ENCODE measurements at regions not wholly inside any gene's neighbourhood (a gene's known extent, or its start where the extent isn't known, plus 50 kb on each side); places are given as distances from the start of the nearest gene placed in this dataset.

DNA sequence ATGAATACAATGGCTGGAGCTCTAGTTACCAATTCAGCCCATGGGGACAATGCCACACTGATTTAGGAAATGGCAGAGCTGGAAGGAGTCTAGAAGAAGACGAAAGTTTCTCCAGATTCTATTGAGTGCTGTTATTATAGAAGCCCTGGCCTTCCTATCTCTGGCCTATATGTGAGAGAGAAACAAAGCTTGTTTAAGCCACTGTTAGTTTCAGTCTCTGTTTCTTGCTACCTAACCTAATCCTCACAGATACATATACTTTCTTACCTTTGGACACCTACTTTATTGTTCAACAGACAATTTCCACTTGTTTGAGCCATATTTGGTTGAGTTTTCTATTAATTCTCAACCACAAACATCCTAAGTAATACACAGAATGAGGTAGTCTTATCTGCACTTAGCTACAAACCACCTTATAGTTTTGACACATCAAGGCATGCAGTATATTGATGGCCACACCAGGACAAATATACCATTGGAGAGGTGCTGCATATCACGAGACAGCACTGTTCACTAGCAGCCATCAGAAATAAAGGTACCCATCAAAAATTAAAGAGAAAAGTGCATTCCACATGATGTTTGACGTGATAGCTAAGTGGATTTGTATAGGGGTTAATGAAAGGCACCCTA lies 190.2 kb downstream of the SMIM20 start:
- no peak for DNase-seq (ENCODE audit: low read depth)

DNA sequence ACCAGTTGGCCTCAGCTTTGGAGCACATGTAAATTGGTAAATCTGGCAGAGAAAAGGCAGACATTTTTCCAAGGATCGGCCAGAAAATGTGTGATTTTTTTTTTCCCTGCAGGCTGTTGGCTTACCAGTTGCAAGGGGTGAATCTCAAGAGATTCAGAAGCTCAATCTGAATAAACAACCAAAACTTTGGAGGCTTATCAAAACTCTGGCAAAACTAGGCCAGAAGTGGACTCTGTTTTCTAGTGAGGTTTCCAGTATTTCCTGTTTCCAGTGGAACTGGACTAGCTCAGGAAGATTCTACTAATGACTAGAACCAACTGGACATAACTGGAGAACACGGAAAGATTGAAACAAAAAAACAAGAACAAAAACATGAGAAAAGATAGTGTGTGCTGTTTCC lies 191.3 kb downstream of the SMIM20 start:
- no peak for DNase-seq (ENCODE audit: low read depth)

DNA sequence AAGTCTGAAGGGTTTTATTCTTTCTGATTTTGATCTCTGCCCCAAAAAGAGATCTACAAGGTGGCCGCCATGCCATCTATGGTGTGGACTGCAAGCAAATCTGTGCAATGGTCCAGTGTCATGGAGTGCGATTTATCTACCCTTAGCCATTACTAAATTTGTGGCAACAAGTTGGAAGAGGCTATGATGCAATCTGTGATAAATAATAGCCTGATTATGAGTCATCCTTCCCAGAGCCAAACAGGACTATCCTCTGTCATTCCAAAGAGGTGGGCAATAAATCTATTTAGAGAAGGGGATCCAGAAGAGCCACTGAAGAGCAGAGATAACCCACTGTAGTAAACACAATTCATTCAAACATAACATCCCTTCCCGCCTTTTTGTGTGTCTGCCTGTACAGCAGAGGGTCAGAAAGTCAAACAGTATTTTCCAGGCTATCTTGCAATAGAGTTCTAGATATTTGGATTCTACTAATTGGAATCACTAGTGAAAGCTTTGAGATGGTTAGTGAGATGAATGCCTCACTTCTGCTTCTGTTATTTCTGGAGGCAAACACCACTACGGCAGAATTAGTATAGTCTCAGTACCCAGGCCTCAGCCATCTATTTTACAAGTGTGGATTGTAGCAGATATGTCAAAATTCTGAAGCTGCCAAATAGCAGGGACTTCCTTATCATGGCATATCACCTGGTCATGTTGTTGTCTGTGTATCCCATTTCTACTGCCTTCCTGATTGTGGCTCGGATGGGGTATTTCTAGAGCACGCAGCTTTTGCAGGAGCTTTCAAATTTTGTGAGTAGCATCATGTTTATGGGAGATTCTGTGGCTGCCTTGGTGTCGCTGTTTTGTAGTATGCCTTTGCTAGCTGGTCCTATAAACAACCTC lies 192.0 kb downstream of the SMIM20 start:
- DNase-seq (ENCODE audit: low read depth) = no peak

DNA sequence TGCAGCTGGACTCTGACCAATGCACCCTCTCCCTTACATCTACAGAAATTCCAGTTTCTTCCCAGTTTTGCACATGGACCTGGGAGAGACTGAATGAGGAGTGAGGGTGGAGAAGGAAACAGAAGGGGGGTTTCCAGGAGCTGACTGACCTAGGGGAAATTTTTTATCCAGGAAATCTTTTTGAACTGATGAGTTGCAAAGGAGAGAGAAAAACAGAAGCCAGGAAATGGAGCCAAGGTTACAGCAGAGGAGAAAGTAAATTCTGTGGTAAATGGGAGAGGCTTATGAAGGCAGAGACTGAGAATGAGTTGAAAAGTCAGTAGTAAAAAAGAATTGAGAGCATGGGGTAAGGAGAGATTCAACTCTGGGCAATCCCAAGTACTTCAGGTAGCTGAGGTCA lies 192.8 kb downstream of the SMIM20 start:
- DNase-seq (ENCODE audit: low read depth) = no peak

DNA sequence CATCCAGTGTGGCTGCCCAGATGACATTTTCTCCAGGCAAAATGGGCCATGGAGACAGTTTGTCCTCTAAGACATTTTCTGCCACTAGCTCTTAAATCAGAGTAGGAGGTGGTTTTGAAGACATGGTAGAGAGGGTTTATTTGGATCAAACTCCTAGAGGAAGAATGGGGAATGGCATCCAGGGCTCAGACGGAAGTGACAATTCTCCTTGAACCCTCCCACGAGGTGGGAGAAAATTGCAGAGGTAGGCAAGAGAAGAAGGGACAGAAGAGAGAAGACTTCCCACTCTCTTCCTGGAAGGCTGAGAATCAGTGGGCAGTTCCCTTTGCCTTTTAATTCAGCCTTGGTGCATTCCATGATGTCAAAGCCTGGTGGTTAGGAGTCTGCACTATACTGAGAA lies 194.0 kb downstream of the SMIM20 start:
- no peak for DNase-seq (ENCODE audit: low read depth)

DNA sequence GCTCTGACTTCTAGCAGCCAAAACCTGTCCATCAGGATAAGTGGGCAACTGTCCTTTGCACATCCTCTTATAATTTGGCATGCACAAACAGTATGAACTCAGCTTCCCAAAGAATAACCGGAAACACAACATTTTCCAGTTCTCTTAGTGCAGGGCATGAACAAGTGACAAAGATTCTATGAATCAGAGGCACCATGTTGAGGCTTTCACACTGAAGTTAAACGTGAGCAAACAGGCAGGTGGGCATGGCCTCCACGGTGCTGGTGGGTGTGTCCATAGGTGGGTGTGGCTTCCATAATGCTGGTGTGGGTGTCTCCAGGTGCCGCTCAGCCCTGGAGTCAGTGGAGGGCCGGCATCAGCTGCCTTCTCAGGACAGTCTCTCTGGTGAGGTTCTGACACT lies 196.5 kb downstream of the SMIM20 start:
- no peak for DNase-seq (ENCODE audit: low read depth)

DNA sequence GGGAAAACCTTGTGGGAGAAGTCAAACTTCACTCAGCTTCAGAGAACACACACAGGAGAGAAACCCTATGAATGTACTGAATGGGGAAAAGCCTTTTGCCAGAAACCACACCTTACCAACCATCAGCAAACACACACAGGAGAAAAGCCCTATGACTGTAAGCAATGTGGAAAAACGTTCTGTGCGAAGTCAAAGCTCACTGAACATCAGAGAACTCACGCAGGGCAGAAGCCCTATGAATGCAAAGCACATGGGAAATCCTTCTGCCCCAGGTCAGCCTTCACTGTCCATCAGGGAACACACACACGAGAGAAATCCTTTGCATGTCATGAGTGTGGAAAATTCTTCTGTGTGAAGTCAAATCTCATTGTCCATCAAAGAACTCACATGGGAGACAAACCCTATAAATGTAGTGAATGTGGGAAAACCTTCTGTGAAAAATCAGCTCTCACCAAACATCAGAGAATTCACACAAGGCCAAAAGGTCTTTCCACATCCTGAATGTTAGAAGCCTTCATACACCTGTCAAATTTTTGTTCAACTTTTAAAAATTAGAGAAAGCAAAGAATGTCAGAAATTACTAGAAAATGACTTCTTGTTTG lies 199.4 kb downstream of the SMIM20 start:
- no peak for DNase-seq (ENCODE audit: low read depth)

DNA sequence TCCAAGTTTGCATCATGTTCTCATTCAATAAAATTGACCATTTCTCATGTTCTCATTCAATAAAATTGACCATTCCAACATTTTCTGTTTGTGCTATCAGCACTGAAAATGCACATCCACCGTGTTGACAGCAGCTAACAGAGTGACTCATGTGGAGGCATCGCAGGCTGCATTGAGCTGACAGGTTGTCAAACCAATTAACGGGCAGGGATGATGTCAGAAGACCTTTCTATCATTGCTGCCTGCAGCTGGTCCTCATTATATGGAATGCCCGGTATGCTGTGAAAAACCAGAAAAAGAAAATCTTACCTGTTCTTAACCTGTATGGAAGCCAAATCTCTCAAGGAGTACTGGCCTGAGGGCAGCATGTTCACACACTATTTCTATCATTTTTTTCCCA lies 202.0 kb downstream of the SMIM20 start:
- DNase-seq (ENCODE audit: low read depth) = no peak

DNA sequence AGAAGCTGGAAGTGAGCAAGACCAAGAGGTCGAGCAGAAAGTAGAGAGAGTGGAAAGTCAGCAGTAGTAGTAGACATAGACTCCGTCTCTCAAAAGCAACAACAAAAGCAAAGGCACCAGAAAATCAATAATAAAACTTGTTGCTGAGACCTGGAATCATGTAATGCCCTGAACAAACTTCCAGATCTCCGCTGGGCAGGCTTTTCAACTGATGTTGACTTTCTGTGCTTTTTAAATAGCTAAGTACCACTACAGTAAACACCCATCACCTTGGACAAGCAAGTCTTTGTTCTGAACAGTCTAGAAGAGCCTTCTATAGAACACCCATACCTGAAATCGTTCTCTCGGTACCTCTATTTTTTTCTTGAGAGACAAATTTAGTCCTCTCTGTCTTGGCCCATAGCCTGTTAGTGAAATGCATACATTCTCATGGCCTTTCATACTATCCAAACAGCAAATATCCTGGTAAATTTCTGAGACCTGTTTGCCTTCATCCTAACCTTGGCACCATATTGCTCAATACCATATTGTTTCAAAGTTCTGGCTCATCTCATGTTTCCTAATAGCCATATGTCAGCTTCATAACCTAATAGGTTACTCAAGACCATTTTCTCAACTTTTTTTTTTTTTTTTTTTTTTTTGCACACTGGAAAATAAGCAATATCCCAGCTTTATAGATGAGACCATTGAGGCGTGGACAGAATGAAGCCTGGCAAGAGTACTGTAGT lies 200.6 kb upstream of the RBPJ start:
- DNase-seq (ENCODE audit: low read depth) = no peak

DNA sequence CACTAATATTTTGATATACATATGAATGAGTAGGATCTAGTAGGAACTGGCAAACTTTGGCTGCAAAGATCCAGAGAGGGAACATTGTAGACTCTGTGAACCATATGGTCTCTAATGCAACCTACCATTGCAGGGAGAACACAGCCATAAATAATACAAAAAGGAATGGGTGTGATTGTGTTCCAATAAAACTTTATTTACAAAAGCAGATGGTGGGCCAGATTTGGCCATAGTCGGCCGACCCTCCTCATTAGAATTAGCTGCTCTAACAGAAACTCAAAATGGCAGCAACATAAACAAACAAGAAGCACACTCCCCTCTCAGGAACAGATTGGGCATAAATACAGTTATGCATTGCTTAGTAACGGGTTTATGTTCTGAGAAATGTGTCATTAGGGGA lies 198.1 kb upstream of the RBPJ start:
- no peak for DNase-seq (ENCODE audit: low read depth)

DNA sequence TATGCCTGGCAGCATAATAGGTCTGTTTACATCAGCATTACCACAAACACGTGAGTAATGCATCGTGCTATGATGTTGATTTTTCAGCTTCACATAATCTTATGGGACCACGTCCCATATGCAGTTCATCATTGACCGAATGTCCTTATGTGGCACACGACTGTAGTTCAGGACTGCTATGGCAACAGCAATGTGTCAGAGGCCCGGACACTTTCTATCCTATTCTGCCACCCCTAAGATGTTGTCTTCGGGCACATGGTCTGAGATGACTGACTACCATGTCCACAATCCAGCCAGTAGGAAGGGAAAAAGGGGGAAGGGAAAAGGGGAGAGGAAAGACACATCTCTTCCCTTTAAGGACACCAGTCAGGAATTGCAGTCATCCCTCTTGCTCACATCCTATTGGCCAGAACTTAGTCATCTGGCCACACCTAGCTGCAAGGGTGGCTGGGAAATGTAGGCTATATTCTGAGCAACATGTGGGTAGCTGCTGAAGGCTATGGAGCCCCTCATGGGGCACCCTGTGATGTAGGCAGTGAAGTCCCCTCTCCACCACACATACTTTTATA lies 196.0 kb upstream of the RBPJ start:
- no peak for DNase-seq (ENCODE audit: low read depth)

DNA sequence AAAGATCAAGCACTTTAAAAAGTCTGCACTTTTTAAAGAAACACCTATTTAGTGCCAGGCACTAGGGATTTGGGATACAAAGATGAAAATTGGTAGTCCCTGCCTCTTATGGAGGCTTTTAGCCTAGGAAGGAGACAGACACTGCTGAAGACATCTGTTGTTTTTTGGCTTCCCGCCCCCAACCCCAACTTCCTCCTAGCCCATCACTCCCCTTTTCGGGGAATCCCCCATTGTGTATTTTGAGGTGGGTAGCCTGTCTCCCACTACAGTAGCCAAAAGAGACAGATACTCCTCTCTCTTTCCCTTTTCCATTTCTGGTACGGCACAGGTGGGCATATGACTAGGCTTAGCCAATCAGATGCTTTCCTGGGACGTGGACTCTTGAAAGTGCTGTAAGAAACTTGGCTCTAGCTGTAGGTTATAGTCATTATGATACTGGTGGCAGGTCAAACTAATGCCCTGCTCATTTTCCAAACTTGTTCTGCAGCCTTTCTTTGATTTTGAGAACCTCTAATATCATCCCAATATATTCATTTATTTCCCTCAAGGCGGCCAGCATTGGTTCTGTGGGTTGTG lies 194.6 kb upstream of the RBPJ start:
- DNase-seq (ENCODE audit: low read depth) = no peak

DNA sequence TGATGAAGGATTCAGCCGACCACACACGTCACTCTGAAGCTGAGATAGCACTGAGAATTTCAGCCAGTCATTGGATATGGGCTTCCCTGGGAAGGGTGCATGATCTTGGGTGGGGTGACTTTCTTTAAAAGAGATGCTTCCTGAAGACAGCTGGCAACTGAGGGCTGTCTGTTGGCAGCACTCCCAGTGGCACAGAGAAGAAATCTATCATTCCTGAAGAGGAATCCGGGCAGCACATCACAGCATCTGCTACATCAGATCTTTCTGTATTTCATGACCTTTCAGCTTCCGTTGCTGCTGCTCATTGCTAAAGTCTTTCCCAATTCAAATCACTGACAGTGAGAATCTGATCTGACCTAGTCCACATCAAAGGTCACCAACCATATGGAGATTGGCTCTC lies 193.8 kb upstream of the RBPJ start:
- DNase-seq (ENCODE audit: low read depth) = no peak

DNA sequence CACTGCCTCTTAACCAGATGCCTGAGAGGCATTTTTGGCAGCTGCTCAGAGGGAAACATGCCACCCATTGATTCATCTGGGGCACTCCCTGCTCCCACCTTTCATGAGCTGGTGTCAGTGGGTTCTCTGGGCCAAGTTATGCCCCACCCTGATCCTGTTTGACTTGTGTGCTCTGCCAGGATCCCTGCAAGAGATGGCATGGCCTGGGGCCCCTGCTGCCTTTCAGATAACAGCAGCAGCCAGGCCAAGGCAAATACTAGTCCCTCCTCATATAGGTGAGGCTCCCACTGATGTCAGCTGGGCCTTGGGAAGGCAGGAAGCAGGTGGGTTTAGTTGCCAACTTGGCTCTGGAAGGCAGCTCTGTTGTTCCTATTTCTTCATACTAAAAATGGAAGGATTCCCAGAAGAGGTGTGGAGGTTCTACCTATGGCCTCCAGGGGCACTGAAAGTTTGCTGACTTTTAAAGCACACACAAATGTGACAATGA lies 192.9 kb upstream of the RBPJ start:
- no peak for DNase-seq (ENCODE audit: low read depth)

DNA sequence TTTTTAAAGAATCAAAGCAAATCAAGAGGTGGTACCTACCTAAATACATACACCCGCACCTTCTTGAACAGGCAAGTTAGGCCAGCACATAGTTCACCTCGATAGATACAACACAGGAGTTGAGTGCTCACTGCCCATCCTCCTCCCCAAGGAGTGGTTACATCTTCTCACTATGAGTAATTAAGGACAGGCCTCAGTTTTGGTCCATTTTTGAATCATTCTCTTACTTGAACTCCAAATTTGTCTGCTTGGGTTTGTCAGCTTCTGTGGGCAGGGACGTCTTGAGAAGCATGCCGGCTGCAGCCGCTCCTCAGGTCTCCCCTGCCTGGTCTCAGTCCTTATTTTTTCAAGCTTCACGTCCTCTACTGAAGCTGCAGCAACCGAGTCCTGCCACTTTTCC lies 190.6 kb upstream of the RBPJ start:
- DNase-seq (ENCODE audit: low read depth) = no peak

DNA sequence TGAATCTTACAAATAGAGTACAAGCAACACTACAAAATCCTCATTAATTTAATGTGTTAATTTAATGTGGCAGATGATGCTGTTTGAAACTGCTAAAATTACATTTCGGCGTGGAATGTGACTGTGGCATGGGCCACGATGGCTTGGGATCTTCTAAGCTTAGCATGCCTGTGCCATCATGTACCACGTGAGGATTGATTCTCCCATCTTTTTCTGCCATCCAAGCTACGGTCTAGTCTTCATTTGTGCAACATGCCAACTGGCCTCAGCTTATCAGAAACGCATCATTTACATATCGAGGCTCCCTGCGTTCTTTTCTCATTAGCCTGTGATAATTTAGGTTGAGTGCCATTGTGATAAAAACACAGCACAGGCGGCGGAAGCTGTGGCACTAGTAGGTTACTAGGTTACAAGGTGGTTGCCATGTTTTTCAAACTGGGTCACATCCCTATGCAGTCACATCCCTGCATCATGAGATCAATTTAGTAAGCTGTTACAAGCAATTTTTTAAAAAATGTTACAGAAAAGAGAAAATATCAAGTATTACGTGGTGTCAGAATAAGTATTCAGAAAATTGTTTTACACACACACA lies 189.9 kb upstream of the RBPJ start:
- DNase-seq (ENCODE audit: low read depth) = no peak

DNA sequence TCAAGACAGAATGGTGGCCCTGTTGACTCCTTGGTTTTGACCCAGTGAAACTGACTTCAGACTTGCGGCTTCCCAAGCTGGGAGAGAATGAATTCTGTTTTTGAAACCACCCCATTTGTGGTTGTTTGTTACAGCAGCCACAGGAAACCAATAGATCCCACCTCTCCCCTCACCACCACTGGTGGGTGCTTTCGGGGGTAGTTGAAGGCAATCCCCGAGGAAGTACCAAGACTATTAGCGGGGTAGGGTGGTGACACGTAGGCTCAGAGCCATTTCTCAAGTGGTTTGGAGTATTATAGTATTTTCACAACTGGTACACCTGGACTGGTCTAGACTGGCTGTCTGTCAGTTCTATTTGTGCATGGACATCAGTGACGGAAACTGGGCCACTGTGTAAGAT lies 189.1 kb upstream of the RBPJ start:
- DNase-seq (ENCODE audit: low read depth) = no peak

DNA sequence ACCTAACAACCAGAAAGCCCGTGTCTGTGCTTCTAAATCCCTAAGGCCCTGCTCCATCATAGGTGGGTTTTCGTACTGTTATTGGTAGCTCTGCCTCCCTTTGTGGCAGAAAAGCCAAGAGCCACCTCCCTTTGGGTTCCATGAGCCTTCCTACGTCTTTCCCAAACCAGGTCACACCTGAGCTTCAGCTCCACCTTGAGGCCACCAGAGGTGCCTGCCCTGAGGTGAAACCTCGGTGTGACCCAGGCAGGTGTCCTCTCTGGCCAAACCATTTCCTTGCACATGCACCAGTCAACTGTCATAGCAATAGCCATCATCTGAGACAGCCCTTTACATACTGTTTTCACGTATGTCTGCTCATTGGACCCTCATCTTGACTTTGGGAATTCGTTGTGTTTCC lies 188.0 kb upstream of the RBPJ start:
- DNase-seq (ENCODE audit: low read depth) = no peak

DNA sequence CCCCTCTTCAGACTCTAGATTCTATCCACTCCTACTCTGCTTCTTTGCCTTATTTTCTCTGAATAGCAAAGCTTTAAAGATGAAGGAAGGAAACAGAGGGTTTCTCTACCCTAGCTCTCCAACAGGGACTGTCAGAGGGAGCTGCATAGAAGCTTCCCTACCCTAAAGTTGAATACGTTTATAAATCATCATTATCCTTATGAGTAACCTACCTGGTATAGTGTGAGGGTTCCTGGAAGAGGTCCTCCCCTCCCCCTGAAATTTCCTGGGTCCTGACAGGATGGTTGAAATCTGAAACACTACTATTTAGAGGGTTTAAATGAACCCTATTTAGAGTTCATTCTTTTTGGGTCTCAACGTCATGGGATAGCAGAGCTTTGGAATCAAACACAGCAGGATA lies 187.0 kb upstream of the RBPJ start:
- no peak for DNase-seq (ENCODE audit: low read depth)

DNA sequence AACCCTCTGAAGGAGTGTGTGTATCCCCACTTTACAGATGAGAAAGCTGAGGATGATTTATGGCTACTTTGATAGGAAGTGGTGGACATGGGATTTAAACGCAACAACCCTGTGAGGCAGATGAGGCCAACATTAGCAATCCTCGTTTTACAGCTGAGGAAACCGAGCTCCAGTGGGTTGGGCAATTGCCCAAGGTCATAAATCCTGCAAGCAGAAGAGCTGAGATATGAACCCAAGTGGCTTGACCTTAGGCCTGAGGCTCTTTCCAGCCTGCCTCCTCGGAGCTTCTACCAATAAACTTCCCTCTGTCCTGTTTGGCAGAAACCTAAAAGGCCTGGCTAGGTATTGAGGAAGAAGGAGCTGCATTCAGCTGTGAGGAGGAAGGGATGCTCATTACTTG lies 185.5 kb upstream of the RBPJ start:
- no peak for DNase-seq (ENCODE audit: low read depth)

DNA sequence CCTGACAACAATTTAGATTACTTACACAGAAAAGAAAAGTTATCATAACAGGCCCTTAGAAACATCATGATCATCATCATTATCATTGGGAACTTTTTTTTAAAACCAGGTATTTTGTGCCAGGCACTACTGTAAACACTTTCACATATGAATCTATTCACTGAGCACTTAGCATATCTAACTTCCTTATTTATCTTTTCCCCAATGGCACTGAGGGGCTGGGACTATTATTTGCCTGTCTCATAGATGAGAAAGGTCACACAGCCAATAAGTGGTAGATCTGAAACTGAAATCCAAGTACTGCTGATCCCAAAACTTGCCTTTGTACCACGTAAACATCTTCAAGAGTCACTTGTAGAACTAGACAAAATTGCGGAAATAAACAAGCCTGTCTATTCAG lies 184.2 kb upstream of the RBPJ start:
- DNase-seq (ENCODE audit: low read depth) = no peak

DNA sequence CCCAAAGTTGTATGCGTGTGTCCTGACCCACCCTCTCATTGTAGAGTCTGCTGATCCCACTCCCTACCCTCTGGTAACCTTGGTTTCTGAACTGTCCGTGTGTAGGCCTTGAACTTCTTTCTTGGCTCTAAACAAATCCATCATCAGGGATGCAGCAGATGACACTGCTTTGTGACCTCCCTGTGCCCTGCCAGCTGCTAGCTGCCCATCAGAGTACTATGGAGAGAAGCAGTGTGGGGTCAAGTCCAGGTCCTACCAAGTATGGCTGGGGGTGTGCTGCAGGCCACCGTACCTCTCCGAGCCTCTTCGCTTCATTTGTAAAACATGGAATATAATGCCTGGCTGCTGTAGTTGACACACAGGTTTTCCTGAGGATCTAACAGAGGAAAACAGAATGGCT lies 183.5 kb upstream of the RBPJ start:
- DNase-seq (ENCODE audit: low read depth) = no peak
